ENCODE measurements at regions not wholly inside any gene's neighbourhood (a gene's known extent, or its start where the extent isn't known, plus 50 kb on each side); places are given as distances from the start of the nearest gene placed in this dataset.

- TF ChIP-seq EZH2phosphoT487 (IDR thresholded peaks at IDR 0.05; ENCODE audit: low read depth) = no peak
- no peak for TF ChIP-seq CTCF (IDR thresholded peaks at IDR 0.05; ENCODE audit: low read depth, low read length)
These were observed 230.3 kb upstream of the TRIB2 start for GRCh38 chr2:12486205-12487118.
